HG03521 (cell line): ENCODE measurements at regions not wholly inside any gene's neighbourhood (a gene's known extent, or its start where the extent isn't known, plus 50 kb on each side); places are given as distances from the start of the nearest gene placed in this dataset.

Experiments
- ATAC-seq: cut with Tn5 transposase; IDR thresholded peaks from one replicate; pipeline ENCODE4 v1.9.1; 2021; ENCODE audit warnings: mild to moderate bottlenecking, moderate library complexity; ENCODE audit not compliant: unreplicated experiment

GRCh38 chr3:56874269-56874668, 72.5 kb upstream of the ARHGEF3 start:
- no peak for ATAC-seq

DNA sequence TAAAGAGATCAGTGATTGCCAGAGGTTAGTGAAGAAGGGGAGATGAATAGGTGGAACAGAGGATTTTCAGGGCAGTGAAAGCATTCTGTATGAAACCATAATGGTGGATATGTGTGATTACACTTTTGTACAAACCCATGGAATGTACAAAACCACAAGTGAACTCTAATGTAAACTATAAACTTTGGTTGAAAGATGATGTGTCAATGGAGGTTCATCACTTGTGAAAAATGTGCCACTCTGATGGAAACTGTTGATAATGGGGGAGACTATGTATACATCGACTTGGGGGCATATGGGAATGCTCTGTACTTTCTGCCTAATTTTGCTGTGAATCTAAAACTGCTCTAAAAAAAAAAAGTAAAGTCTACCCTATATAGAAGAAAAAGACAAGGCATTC, 68.7 kb upstream of the ARHGEF3 start:
- ATAC-seq: no peak

DNA sequence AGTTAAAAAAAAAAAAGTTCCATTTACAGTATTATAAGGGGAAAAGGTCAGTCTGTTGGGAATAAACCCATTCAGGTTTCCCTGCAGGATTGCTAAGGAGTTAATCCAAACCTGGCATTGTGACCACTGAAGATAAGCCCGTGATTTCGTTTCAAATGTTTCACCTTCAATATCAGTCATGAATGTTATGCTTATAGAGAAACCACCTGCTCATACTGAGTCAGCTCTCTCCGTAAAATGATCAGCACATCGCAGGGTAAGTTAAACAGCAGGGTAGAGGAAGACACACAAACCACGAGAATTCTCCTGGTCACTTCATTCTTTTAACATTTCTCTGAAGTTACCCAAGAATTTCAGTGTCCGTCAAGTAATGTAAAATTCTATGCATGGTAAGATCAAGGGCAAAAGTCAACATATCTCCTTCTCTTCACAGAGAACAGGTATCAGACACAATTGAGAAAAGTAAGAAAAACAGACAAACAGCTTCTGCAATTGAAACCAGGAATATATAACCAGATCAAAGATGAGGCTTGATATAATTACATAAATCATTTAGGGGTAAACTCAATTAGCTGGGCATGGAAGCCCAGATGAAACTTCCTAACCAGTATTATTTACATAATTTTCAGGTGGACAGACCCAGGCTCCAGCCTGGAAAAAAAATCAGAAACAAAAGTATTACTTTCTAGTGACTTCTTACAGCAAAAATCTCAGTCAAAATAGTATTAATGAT, 67.6 kb upstream of the ARHGEF3 start:
- no peak for ATAC-seq

DNA sequence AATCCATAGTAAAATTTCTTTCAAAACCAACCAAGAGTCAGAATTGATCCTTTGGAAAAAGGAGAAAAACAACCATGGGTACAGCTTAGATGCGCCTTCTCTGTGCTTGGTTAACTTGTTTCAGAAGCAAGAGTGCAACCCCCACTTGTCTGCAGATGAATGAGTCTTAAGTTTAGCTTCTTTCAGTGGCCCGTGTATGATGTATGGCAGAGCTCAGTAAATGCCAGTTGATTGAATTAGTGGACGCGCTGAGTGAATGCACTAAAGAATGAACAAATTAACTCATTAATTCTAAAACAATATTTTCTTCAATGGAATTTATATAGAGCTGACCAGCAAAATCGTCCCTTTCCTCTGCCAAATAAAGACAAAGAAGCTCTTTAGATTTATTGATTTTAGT, 67.0 kb upstream of the ARHGEF3 start:
- no peak for ATAC-seq

- no peak for ATAC-seq
Observed at GRCh38 chr3:56867671-56868070, 65.9 kb upstream of the ARHGEF3 start.

GRCh38 chr3:56864918-56865524, 63.3 kb upstream of the ARHGEF3 start:
- ATAC-seq: no peak

DNA sequence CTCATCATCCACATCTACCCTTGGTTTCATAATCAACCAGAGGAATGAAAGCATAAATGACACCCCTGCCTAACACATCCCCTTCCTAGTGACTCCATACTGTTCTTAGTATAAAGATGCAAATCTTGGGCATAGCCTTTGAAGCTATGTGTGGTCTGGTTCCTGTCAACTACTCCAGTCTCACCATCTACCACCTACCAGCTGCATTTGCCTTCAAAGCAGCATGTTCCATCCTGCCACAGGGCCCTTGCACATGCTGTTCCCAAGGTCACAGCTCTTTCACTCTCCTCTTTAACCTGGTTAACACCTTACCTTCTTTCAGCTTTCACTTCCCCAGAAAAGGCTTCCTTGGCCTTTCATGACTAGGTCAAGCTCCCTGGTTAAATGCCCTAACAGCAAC, 62.3 kb upstream of the ARHGEF3 start:
- ATAC-seq: no peak

- ATAC-seq: no peak
Observed at GRCh38 chr3:56862352-56863062, 60.8 kb upstream of the ARHGEF3 start.

GRCh38 chr3:56861511-56861910, 59.8 kb upstream of the ARHGEF3 start:
- ATAC-seq: no peak

DNA sequence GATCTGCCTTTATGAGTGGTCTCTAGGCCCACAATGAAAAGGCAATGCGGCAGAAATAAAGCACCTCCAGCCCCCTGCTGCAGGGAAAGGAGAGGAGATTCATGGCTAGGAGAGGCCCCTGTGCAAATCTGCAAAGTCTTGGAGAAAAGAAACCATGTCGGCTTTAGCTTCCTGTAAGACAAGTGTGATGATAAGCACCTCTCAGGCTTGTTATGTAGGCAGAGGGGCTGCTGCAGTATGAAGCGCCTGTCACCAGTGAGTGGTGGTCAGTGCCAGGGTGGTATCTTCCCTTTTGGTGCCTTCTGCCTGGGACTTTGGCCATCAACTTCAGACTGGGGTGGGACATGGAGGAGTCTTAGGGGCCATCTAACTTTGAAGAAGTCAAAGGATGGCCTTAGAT, 59.2 kb upstream of the ARHGEF3 start:
- ATAC-seq: no peak

GRCh38 chr3:56860351-56860750, 58.6 kb upstream of the ARHGEF3 start:
- ATAC-seq: no peak

- ATAC-seq: no peak
Observed at GRCh38 chr3:56858331-56858730, 56.6 kb upstream of the ARHGEF3 start.

DNA sequence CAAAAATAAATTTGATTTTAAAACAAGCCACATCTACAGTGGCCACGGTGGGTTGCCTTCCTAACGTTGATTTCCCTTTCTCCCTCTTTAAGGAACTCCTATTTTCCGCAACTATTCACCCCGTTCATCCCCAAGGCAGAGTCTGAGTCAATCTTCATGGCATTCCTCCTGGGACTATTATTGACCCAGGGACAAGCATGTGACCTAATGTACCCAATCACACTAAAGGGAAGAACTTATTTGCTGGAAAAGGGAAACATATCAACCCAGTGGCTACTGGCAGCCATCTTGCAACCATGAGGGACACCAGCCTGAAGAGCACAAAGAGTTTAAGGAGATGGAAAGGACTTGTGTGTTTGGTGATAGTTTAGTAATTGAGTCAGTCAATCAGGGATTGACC, 55.4 kb upstream of the ARHGEF3 start:
- ATAC-seq: no peak

GRCh38 chr3:56856752-56857151, 55.0 kb upstream of the ARHGEF3 start:
- ATAC-seq: no peak

DNA sequence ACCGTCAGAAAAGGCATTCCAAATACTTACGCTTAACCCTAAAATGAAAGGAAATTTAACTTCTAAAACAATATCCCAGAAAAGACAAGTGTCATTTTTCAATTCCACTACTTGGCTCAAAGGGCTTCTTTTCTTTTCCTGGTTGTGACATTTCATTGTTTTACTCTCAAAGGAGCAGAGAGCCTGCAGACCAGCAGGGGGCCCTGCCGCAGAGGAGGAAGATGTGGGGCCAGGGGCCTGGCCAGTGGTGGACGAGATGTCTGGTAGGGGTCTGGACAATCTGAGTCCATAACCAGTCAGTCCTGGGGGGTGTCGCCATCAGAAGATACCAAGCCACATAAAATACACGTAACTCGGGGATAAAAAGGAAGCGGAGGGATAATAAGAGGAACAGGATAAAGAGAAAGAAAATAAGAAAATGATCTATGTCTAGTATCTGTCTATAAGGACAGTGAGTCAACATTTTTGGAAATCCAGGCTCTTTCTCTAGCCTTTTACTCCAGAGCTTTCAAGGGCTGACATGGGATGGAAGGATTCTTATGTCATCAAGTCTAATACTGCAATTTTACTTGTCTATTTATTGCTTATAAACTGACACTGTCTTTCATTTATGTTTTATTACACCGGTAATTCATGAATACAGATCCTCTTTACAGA, 54.2 kb upstream of the ARHGEF3 start:
- ATAC-seq: no peak

DNA sequence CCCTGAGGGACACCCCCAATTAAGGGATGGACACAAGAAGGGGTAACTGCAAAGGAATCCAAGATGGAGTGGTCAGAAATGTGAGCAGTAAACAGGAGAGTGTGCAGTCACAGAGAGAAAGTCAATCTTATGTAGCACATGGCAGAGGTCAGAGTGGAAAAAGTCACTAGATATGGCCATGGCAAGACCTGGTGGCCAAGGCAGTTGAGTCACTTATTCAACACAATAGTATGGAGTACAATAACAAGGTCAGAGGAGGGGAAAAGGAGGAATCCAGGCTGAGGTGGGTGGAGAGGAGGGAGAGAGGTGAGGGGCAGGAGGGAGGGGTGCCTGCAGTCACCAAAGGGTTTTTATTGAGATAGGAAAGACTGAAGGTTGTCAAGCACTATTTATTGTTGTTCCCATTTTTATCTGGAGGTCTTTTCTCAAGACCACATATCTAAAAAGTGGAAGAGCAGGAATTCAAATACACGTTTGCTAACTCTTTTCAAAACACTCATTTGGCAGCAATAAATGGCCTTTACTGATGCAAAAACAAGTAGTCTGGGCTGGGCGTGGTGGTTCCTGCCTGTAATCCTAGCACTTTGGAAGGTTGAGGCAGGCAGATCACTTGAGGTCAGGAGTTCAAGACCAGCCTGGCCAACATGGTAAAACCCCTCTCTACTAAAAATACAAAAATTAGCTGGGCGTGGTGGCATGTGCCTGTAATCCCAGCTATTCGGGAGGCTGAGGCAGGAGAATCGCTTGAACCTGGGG, 53.3 kb upstream of the ARHGEF3 start:
- ATAC-seq: no peak

DNA sequence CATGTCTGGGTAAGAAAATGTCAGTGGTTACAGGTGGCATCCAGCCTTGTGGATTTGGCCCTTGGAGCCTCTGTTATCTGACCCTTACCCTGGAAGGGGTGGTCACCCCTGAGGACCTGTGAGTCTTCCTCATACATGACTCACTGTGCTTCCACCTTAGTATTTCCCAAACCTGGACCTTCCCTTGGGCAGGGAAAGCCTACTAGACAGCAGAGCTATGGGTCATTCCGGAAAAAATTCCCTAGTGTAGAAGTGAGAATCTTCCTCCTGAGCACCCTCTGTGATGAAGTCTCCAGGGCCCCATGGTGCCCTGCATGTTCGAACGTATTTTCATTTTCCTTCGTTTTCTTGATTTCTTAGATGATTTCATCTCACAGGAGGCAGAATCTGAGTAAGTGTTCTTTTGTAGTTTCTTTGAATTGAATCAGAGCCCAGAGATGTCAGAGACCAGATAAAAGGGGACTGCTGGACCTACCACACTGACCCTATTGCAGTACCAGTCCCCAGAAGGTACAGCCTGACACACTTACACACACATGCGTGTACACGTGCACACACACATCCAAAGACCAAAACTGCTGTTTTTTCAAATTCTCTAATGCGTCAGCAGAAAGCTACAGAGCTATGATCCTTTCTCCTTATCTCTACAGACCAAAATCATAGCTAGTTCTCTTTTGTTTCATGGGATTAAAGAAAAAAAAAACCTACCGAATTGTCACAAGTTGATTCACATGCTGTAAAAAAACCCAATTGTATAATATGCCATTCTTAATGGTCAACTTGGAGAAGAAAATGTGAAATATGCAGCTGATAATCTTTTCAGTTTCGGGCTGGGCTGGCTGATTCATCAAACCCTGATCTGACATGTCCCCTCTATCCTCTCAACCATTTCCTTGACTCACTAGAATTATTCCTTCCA, 50.5 kb upstream of the ARHGEF3 start:
- no peak for ATAC-seq
